Astrocyte (in vitro differentiated cells and primary cell): ENCODE measurements at regions not wholly inside any gene's neighbourhood (a gene's known extent, or its start where the extent isn't known, plus 50 kb on each side); places are given as distances from the start of the nearest gene placed in this dataset.

Experiments
- DNase-seq: peaks from one replicate; pipeline ENCODE4 v3.0.0-alpha.2; 2010; ENCODE audit warnings: low read depth
- FAIRE-seq: peaks from 2 replicates; lab custom pipeline; 2011; peaks lifted over from hg19 to GRCh38; lab: Jason Lieb, UNC
- H2AFZ ChIP-seq: 2 replicates; pipeline ENCODE4 v1.6.0; 2012; ENCODE audit warnings: low read depth, low read length, inconsistent platforms
- H3K27ac ChIP-seq: 2 replicates; pipeline ENCODE4 v1.5.1; 2011; ENCODE audit warnings: low read depth, low read length, inconsistent platforms
- H3K27me3 ChIP-seq: 2 replicates; pipeline ENCODE4 v1.6.0; 2011; ENCODE audit warnings: low read length, inconsistent platforms; ENCODE audit not compliant: insufficient read depth
- H3K36me3 ChIP-seq: 2 replicates; pipeline ENCODE4 v1.5.1; 2011; ENCODE audit warnings: low read length, inconsistent platforms; ENCODE audit not compliant: insufficient read depth
- H3K4me1 ChIP-seq: 2 replicates; pipeline ENCODE4 v1.5.1; 2011; ENCODE audit warnings: low read length, inconsistent platforms; ENCODE audit not compliant: insufficient read depth
- H3K4me2 ChIP-seq: 2 replicates; pipeline ENCODE4 v1.6.0; 2012; ENCODE audit warnings: low read length, inconsistent platforms
- H3K4me3 ChIP-seq: 2 replicates; pipeline ENCODE4 v1.5.1; 2011; ENCODE audit warnings: low read depth, mild to moderate bottlenecking, low read length, inconsistent platforms; ENCODE audit not compliant: insufficient read depth
- H3K79me2 ChIP-seq: 2 replicates; pipeline ENCODE4 v1.6.0; 2012; ENCODE audit warnings: mild to moderate bottlenecking, low read length, inconsistent platforms; ENCODE audit not compliant: insufficient read depth
- H3K9ac ChIP-seq: 2 replicates; pipeline ENCODE4 v1.6.0; 2012; ENCODE audit warnings: mild to moderate bottlenecking, low read length, inconsistent platforms
- H3K9me3 ChIP-seq: 2 replicates; pipeline ENCODE4 v1.5.1; 2012; ENCODE audit warnings: low read depth, mild to moderate bottlenecking, low read length, inconsistent platforms; ENCODE audit not compliant: insufficient read depth
- H4K20me1 ChIP-seq: 2 replicates; pipeline ENCODE4 v1.6.0; 2012; ENCODE audit warnings: low read length, inconsistent platforms; ENCODE audit not compliant: insufficient read depth
- H3K27ac Mint-ChIP-seq: one replicate; pipeline ENCODE4 v1.8.0; 2021; ENCODE audit warnings: mild to moderate bottlenecking, mixed read lengths; ENCODE audit not compliant: unreplicated experiment
- H3K27me3 Mint-ChIP-seq: one replicate; pipeline ENCODE4 v1.8.0; 2021; ENCODE audit warnings: low read depth, mixed read lengths; ENCODE audit not compliant: unreplicated experiment
- H3K36me3 Mint-ChIP-seq: one replicate; pipeline ENCODE4 v1.8.0; 2021; ENCODE audit warnings: low read depth, mixed read lengths; ENCODE audit not compliant: unreplicated experiment
- H3K4me1 Mint-ChIP-seq: one replicate; pipeline ENCODE4 v1.8.0; 2021; ENCODE audit warnings: low read depth, mixed read lengths; ENCODE audit not compliant: unreplicated experiment
- H3K4me3 Mint-ChIP-seq: one replicate; pipeline ENCODE4 v1.8.0; 2021; ENCODE audit warnings: mild to moderate bottlenecking, moderate library complexity, mixed read lengths; ENCODE audit not compliant: unreplicated experiment
- H3K9me3 Mint-ChIP-seq: one replicate; pipeline ENCODE4 v1.8.0; 2021; ENCODE audit warnings: mild to moderate bottlenecking, mixed read lengths; ENCODE audit not compliant: unreplicated experiment
- CTCF ChIP-seq: IDR thresholded peaks from 2 replicates; pipeline ENCODE4 v1.5.1; 2011; ENCODE audit warnings: low read depth, mild to moderate bottlenecking, inconsistent platforms, low read length, moderate library complexity; ENCODE audit not compliant: insufficient read depth
- EZH2 ChIP-seq: IDR thresholded peaks from 2 replicates; pipeline ENCODE4 v1.6.1; 2012; ENCODE audit warnings: mild to moderate bottlenecking, low read length, inconsistent platforms; ENCODE audit not compliant: insufficient read depth

DNA sequence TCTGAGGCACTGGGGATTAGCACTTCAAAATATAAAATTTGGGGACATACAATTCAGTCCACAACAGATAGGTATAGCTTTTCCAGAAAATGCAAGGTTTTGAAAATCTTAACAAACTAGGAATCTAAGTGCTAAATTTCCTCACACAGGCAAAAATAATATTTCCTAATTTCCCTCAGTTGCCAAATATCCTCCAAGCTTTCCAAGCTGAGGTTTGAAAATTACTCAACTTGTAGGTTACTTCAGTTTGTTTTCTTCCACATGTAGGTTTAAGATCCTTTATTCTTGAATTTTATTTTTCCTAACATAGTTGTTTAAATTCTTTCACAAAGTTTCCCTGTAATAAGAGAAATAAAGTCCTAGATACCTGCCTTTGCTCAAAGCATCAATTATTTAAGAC is 192.9 kb upstream of the NRXN1 start:
- Histone ChIP-seq H3K4me3 (no peak overlapping the region), H3K27me3 (no peaks in the 10 kb centered on the region), H3K4me1 (peaks cover 3% of the 10 kb centered on the region), H2AFZ (no peak overlapping the region), H3K4me2 (no peak overlapping the region), H4K20me1 (no peaks in the 10 kb centered on the region), H3K79me2 (no peaks in the 10 kb centered on the region), H3K9me3 (no peaks in the 10 kb centered on the region), H3K27ac (no peak overlapping the region), H3K9ac (no peak overlapping the region), H3K36me3 (no peaks in the 10 kb centered on the region)
- no peak for TF ChIP-seq CTCF
- TF ChIP-seq EZH2, result no peak
- no peak for DNase-seq
- FAIRE-seq, result no peak
- Mint-ChIP-seq H3K36me3 (no peaks in the 10 kb centered on the region), H3K9me3 (no peaks in the 10 kb centered on the region), H3K4me1 (no peaks in the 10 kb centered on the region), H3K4me3 (no peak overlapping the region), H3K27me3 (no peaks in the 10 kb centered on the region), H3K27ac (no peak overlapping the region)

DNA sequence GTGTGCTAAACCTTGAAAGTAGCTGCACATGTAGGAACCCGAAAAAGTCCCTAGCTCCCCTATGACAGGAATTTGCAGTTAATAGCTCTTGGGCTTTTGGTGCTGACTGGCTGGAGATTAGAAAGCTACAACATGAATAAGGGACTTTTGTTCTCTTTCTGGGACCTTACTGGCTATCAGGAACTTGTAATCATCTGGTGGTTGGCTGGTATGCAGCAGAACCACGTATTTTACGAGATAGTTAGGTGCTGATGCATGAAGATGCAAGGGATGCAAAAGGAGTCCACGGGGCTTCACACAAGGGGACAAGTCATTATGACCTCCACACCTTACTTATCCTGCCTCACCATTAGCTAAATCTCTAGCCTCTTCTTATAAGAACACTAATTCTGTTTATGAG is 190.2 kb upstream of the NRXN1 start:
- Mint-ChIP-seq H3K36me3 (no peaks in the 10 kb centered on the region), H3K9me3 (no peaks in the 10 kb centered on the region), H3K27me3 (no peaks in the 10 kb centered on the region), H3K4me3 (no peak overlapping the region), H3K4me1 (peaks cover 4% of the 10 kb centered on the region), H3K27ac (no peak overlapping the region)
- DNase-seq, result no peak
- TF ChIP-seq CTCF (no peak), EZH2 (no peak)
- no peaks in the 10 kb centered on the region for H3K79me2 ChIP-seq
- no peak for FAIRE-seq
- no peak overlapping the region for H3K9ac ChIP-seq
- no peaks in the 10 kb centered on the region for H3K9me3 ChIP-seq
- no peak overlapping the region for H3K4me2 ChIP-seq
- H3K36me3 ChIP-seq, result no peaks in the 10 kb centered on the region
- H3K27ac ChIP-seq, result no peak overlapping the region
- no peak overlapping the region for H3K4me3 ChIP-seq
- no peak overlapping the region for H2AFZ ChIP-seq
- H3K27me3 ChIP-seq, result no peaks in the 10 kb centered on the region
- no peaks in the 10 kb centered on the region for H4K20me1 ChIP-seq
- H3K4me1 ChIP-seq, result peaks cover 7% of the 10 kb centered on the region

- Mint-ChIP-seq H3K36me3 (no peaks in the 10 kb centered on the region), H3K27ac (no peak overlapping the region), H3K4me1 (peaks cover 4% of the 10 kb centered on the region), H3K27me3 (no peaks in the 10 kb centered on the region), H3K4me3 (no peak overlapping the region), H3K9me3 (no peaks in the 10 kb centered on the region)
- Histone ChIP-seq H3K79me2 (no peaks in the 10 kb centered on the region), H3K9me3 (no peaks in the 10 kb centered on the region), H3K36me3 (no peaks in the 10 kb centered on the region), H2AFZ (no peak overlapping the region), H3K27me3 (no peaks in the 10 kb centered on the region), H3K9ac (no peak overlapping the region), H3K4me3 (no peak overlapping the region), H3K4me1 (peaks cover 7% of the 10 kb centered on the region), H3K4me2 (no peak overlapping the region), H4K20me1 (no peaks in the 10 kb centered on the region), H3K27ac (no peak overlapping the region)
- TF ChIP-seq EZH2 (no peak), CTCF (no peak)
- no peak for FAIRE-seq
- DNase-seq, result no peak
Observed at GRCh38 chr2:51220606-51221005, 188.7 kb upstream of the NRXN1 start.
